Effector CD8-positive, alpha-beta T cell (primary cell): ENCODE measurements at regions not wholly inside any gene's neighbourhood (a gene's known extent, or its start where the extent isn't known, plus 50 kb on each side); places are given as distances from the start of the nearest gene placed in this dataset.

Source experiments
- DNase-seq: peaks from one replicate; lab custom pipeline; 2025; lab: John Stamatoyannopoulos, UW

DNA sequence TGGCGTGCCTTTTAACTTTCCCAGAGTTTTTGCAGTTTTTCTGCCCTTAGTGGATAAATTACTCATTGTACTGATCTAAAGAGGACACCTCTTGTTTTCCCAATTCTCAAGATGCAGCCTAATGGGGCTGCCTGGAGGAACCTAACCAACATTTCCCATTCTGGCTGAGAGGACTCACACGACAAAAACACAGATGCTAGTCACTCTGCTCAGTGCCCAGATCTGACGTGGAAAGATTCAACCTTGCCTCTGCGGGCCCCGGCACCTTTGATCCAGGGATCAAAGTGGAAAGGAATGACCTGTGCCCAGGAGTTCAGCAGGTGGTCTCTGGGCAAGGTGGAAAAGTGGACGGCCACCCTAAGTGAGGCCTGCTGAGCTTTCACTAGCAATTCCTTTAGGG lies 162.4 kb upstream of the FMN2 start:
- DNase-seq = no peak

DNA sequence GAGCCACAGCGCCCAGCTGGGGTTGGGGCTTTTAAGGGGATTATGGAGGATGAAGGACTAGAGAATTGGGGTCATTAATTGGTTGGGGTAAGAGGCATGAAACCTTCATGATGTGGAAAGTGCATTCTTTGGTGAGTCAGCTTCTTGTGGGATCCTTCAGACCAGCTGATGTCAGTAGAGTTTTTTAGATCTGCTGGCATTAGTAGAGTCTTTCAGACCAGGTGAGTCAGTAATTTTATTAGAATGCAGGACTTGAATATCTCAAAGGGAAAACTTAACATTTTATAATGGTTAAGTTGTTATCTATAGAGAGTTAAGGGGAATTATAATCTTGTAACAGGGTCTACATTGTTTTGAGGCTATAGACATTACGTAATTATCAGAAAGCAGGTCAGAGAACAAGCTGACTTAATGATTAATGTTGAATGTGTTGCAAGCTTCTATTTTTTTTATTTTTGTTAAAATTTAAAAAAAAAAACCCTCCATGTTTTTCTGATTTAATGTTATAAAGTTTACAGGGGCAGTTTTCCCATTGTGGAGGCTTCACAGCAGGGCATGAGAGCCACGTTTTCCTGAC lies 160.9 kb upstream of the FMN2 start:
- DNase-seq = no peak

DNA sequence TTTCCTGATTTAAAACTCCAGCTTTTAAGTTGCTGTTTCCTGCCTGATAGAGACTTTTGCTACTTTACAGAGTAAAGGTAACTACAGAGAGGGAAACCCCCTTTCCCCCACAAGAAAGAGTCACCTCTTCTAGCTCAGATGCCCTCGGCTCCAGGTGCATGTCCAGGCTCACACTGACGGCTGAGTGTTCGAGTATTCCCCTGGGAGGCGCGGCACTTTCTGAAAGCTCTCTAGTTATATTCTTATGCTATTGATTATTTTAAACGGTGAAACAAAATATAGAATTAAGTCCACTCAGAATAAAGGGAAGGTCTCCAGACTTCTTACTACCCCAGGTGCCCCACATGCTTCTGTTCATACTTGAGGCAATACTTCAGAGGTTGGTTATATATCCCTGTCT lies 160.3 kb upstream of the FMN2 start:
- no peak for DNase-seq

DNA sequence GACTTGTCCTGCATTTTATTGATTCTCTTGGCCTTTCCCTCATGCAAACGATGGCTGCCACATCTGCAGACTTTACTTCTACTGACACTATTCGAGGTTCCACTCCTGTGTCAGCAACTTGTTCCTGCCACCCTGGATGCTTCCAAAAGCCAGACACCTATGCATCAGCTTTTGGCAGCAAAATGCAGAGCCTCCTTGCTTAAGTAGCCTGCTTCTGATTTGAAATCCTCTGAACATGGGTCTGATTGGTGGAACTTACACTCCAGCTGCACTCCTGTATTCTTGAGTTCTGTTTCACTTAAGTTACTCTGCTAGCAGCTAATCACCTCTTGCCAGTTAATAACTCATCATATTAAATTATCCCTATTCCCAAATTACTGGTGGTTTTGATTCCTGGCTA lies 152.1 kb upstream of the FMN2 start:
- DNase-seq = no peak

DNA sequence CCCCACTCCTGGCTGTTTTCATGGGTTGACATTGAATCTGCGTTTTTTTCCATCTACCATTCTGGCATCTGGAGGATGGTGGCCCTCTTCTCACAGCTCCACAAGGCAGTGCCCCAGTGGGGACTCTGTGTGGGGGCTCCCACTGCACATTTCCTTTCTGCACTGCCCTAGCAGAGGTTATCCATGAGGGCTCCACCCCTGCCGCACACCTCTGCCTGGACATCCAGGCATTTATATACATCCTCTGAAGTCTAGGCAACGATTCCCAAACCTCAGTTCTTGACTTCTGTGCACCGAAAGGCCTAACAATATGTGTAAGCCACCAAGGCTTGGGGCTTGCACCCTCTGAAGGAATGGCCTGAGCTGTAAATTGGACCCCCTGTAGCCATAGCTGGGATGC lies 147.9 kb upstream of the FMN2 start:
- DNase-seq = no peak

DNA sequence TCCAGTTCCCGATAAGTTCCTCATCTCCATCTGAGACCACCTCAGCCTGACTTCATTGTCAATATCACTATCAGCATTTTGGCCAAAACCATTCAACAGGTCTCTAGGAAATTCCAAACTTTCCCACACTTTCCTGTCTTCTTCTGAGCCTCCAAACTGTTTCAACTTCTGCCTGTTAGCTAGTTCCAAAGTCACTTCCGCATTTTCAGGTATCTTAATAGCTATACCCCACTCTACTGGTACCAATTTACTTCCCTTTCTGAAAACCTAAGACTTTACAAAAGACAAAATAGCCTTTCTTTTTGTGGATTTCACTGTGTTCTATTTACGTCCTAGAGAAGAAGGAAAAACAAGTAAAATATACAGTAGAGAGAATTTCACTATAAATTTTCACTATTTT lies 147.0 kb upstream of the FMN2 start:
- no peak for DNase-seq

DNA sequence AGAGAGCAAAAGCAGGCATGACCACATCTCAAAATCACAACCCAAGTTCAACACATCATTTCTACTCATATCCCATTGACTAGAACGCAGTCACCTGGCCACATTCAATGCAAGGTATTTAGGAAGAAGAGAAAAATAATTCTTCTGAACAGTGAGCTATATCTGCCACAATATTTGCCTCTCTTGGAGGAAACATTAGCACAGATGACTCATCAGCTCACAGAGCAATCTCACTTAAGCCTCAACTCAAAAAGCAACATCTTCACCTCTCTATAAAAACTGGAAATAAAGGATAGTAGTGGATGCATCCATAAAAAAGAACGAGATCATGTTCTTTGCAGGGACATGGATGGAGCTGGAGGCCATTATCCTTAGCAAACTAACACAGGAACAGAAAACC lies 143.9 kb upstream of the FMN2 start:
- DNase-seq = no peak

DNA sequence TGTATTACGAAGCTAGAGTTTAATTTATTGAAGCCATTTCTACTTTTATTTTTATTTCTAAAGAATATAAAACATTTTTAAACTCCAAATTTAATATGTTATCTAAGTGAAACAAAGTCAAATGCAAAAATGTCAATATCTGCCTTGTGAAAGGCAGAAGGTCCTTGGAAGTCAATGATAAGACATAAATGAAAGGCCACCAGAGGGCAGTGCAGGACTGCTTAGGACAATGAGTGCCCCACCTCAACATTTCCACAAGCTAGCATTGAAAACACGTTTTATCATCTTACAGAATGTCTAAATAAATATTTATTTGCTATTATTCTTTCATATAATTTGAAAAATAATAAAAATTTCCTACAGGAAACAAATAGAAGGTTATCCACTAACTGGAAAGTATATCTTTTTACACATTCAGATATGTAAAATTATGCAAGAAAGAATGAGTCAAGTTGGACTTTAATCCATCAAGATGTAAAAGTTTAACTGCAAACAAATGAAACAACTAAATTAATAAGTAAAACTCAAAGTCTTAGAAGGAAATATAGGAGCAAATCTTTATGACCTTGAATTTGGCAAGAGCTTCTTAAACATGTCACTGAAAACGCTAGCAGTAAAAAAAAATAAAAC lies 140.1 kb upstream of the FMN2 start:
- DNase-seq = peak; percentile 11

DNA sequence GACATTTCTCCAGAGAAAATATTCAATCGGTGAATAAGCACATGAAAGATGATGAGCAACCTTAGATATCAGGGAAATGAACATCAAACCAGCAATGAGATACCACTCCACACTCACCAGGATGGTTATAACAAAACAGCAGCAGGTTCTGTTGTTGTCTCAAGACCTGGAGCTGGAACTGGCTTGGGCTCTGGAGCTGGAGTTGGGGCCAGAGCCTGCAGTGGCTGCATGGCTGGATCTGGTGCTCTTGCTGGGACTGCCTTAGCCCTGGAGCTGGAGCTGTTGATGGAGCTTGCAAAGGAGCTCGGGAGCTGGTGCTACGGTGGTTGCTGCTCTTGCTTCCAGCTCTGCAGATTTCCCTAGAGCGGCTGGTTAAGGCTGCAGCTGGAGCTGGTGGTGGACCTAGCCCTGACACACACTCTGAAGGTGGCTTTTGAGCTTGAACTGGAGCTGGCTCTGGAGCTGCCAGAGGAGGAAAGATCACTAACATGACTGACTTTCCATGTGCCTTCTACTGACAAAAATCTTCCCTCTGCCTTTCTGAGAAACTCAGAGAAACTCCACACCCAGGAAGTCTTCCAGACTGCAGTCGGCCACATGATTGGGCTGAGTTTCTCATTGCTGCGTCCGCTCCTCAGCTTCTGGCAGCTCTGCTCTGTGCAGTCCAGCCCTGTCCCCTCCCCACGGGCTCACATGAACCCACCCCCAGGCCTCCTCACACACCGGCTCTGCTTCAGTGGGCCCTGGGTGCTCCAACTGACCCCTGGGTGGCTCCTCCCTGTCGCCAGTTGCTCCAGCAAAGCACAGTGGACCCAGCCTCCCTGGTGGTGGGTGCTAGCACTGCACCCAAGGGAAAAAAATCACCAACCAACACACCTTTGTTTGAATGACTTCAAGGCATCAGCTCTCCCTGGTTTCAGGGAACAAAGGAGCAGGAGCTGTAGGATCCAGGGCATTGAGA lies 139.1 kb upstream of the FMN2 start:
- no peak for DNase-seq

DNA sequence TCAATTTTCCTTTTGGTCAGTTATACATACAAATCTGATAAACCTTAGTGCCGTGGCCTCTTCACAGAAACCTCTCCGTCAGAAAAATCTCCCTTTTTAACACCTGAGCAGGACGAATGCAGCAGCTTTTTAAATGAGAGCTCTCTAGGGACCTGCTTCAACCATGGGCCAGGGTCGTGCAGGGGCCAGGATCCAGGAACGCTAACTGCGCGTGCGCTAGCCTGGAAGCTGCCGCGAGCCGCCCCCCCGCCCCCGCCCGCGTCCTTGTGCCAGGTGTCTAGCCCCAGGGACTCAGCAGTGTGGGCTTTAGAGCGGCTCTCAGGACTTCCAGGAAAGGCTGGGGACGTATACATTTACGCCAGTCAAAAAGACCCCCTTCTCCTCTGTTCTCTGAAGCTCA lies 136.8 kb upstream of the FMN2 start:
- no peak for DNase-seq

DNA sequence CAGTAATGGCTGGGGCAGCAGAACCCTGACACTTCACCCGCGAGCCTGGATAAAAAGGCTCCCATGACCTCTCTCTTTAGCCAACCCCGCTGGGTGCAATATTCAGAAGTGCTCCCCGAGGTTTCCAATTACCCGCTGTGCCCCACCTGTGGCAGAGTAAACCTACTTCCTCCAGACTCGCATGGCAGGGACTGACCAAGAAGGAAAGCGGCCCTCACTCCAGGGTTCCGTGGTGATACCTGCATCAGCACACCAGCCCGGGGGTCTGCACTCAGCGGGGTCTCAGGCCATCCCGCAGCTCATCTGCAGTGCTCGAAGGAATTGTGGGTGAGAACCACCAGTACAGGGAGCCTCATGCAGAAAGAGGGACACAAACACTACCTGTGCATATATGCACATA lies 136.3 kb upstream of the FMN2 start:
- no peak for DNase-seq

DNA sequence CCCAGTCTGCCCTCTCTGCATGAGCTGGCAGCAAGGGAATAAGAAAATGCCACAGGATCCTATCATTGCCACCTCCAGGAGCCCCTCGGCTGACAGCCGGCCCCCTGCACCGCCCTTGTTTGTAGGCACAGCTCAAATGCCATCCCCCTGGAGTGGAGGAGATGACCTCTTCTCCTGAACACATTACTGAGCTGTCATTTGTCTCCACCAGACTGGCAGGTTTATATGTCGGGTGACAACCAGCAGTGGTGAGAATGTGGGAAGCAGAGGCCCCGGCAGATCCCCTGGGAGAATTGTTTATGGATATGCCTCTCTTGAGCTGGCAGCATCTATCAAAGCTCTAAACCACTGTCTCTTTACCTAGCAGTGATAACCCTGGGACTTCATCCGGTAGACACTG lies 135.4 kb upstream of the FMN2 start:
- no peak for DNase-seq

DNA sequence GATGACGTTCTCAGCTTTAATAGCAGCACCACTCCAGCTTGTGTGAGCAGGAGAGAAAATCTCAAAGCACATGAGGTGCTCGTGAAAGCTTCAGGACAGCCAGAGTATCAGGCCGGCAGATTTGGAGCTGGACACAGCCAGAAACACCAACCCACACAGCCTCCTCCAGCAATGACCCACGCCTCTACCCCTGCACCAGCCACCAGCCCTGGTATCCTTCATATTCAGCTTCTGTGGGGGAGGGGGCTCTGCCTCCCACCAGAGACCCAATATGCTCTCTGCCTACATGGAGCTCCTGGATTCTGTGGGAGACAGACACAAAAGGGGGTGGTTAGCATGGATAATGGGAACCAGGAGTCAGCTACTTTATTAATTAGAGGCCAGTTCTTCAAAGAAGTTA lies 133.6 kb upstream of the FMN2 start:
- no peak for DNase-seq

DNA sequence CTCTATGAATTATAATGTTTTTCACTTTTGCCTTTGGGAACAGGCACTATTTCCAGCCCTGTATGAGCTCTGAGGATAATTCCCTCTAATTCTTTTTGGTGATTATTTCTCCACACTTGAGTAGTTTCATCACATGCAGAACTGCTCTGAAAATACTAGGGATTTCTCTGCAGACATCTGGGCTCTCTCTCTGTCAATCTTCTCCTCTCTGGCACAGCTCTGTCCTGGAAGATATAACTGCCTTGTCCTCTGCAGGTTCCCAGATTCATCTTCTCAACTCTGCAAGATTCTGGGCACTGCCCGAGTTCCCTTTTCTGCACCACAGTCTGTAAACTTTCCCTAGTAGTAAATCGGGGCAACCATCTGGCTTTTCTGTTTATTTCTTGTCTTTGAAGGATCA lies 131.3 kb upstream of the FMN2 start:
- DNase-seq = no peak

DNA sequence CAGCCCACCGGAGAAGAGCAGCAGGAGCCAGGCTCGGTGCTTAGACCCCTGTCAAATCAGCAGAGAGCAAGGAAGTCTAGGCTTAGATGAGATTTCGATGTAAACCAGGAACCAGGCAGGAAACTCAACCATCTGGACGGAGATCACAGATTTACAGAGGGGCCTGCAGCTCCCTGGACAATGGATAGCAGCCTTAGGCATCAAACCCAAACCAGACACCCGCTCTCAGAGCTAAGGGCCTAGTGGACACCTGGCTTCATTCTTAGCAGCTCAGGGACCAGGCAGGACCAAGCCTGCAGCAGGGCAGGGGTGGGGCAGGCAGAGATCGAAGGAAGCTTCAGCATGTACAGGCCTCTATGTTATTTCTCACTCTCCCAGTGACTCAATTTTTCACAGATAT lies 127.8 kb upstream of the FMN2 start:
- DNase-seq = no peak

DNA sequence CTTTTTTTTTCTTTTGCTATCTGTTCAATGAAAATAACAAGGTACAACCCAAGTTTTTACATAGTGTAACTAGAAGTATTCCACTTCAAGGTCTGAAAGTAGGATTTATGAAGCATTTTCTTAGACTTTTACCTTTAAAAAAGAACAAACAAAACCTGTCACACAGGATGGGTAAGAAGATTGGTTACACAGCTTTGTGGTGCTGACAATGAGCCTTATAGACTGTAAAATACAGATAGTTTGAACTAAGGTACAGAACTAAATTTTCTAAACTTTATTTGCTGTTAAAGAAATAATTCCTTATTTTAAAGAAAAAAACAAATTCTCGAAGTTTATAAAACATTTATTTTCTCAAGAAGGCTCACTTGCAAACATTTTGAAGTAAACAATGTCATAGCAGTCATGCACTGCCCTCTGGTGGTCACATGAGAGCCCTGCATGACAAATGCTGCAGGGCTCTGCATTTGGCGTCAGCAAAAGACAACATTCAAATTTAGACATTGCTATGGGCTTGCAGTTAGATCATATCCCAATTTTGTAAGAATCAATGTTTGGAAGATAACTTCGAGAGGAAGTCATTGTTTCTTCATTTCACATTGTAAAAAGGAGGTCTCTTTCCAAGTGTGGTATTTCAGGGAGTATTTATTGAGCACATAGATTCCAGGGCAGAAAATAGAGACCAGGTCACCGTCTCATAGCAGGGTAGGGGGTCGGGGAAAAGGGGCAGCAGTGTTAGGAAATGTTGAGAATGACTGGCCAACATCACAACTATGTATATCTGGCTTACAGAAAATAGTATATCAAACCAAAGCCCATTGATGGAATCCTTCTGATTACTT lies 115.3 kb upstream of the FMN2 start:
- peak; percentile 8 for DNase-seq

DNA sequence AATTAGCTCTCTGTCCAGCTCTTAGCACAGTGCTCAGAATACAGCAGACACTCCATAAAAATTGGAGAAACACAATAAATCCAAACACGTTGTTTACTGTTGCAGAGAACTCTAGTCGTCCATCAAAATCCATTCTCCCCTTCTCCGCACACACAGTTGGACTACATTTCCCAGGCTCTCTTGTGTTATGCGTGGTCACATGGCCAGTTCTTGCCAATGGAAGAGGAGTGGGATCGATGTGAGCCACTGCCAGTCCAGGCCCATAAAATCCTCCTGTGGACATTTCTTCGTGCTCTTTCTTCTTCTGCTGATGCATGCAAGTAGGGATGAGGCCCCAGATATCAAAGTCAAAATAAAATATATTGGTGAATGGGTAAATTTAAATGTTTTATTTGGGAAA lies 114.3 kb upstream of the FMN2 start:
- no peak for DNase-seq

DNA sequence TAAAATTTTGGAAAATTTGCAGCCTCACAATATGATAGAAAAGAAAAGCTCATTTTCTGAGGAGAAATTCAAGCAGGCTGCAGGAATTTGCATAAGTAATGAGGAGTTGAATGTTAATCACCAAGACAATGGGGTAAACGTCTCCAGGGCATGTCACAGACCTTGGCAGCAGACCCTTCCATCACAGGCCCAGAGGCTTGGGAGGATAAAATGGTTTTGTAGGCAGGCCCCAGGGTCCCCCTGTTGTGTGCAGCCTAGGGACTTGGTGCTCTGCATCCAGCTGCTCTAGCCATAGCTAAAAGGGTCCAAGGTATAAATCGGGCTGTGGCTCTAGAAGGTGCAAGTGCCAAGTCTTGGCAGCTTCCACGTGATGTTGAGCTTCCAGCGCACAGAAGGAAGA lies 112.2 kb upstream of the FMN2 start:
- DNase-seq = no peak

DNA sequence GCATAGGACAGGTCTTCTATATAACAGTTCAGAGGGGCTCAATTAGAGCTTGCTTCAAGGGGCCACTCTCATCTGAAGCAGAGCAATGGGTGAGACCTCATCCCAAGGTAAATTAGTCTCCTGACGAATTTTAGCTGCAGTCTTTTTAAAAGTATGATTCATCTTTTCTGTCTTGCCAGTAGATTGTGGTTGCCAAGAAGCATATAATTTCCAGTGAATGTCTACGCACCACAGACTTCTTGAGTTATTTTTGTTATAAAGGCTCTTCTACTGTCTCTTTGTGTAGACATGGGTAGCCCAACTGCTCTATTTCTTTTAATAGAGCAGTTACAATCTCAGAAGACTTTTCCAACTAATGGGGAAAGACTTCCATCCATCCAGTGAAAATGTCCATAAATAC lies 108.9 kb upstream of the FMN2 start:
- no peak for DNase-seq

DNA sequence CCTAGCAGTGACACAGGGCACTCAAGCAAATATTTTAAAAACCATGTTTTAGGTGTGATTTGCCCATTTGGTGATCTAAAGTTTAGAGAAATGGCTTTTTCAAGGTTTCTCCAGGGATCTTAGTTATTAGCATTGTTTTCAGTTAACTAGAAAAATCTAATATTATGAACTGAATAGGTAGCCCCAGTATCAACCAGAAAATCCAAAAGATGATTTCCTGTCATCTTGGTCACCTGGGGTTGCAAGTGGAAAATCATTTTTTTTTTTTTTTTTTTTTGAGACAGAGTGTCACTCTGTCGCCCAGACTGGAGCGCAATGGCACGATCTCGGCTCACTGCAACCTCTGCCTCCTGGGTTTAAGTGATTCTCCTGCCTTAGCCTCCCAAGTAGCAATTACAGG lies 106.6 kb upstream of the FMN2 start:
- DNase-seq = no peak

DNA sequence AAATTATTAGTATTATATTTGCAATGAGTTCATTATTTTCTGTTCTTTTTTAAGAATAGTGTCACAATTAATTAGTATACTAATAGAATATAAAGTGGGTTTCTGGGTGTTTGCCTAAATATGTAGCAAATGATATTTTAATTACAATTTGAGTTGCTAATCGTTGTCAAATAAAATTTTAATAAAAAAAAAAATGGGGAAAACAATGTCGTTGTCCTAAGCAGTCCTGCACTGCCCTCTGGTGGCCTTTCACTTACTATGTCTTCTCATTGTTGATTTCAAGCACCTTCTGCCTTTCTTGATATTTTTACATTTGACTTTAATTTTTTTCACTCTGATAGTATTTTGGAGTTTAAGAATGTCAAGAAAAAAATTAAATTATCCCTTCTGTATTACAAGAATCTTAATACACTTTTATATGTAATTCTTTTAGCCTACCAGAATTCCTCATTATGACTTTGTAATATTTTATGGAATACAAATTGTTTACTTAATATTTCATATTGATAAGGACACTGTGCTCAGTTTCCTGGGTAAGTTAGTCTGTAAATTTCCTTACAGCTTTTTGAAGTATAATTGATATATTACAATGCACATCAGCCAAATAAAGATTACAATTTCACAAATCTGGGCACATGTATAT lies 104.5 kb upstream of the FMN2 start:
- DNase-seq = no peak

DNA sequence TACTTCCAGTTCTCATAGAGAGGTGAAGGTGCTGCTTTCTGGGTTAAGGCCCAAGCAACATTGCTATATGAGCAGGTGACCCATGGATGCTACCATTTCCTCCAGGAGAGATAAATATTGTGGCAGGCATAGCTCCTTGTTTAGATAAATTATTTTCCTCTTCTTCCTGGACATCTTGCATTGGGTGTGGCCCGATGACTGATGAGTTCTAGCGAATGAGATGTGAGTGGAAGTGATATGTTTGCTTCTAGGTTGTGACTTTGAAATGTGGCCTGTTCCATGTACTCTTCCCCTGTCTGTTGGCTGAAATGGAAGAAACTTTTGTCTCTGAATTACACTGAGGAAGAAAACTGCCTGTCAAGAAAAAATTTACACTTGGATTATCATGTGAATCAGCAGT lies 101.7 kb upstream of the FMN2 start:
- DNase-seq = no peak
